HCT116 (cell line): ENCODE measurements at regions not wholly inside any gene's neighbourhood (a gene's known extent, or its start where the extent isn't known, plus 50 kb on each side); places are given as distances from the start of the nearest gene placed in this dataset.

ENCODE experiments used
- ATAC-seq: fragments of 200-7000 bp; cut with Tn5 transposase; 2 replicates; pipeline ENCODE4 v1.9.1; 2020; ENCODE audit warnings: mild to moderate bottlenecking, moderate library complexity
- BruUV-seq: library from RNA; stranded (reverse); fragments of 400-500 nt; replicated peaks from 2 replicates; lab custom pipeline; 2021; lab: Mats Ljungman, UMichigan
- CTCF ChIA-PET: fragments of 300-600 bp; sonication (Branson Sonifier 250); formaldehyde crosslinking; loops from one replicate; lab custom pipeline; 2021; ENCODE audit warnings: antibody characterized with exemption; lab: Charles Lee
- POLR2A ChIA-PET: fragments of 300-600, 350-600 bp; sonication (Branson Sonifier 250); formaldehyde crosslinking; loops from one replicate; lab custom pipeline; 2021; ENCODE audit warnings: antibody characterized with exemption; lab: Charles Lee
- RAD21 ChIA-PET, 2 experiments: fragments of 300-600 bp; sonication (Branson Sonifier 250); formaldehyde crosslinking; loops; one replicate each; lab custom pipeline; 2023; ENCODE audit warnings: low total read pairs in 2 of 2; ENCODE audit not compliant: uncharacterized antibody in 2 of 2, unreplicated experiment in 2 of 2, low non-redundant PET in 1 of 2; lab: Charles Lee
- DNase-seq: peaks from one replicate; pipeline ENCODE4 v3.0.0-alpha.2; 2010; ENCODE audit warnings: low read depth, low spot score
- H2AFZ ChIP-seq: fragments of 200-600 bp; shearing (Covaris generic), sonication (generic); 2 replicates; pipeline ENCODE4 v1.6.1; 2017; ENCODE audit warnings: low read depth, mixed run types, mixed read lengths, antibody characterized with exemption, low read length; ENCODE audit not compliant: poor library complexity, severe bottlenecking
- H3K27ac ChIP-seq: 2 replicates; pipeline ENCODE4 v1.5.1; 2012; ENCODE audit warnings: low read depth, low read length
- H3K27me3 ChIP-seq: fragments of 200-600 bp; sonication (generic); 2 replicates; pipeline ENCODE4 v1.6.1; 2016; ENCODE audit warnings: mixed run types, low read length, mixed read lengths; ENCODE audit not compliant: insufficient read depth
- H3K36me3 ChIP-seq, 2 experiments: fragments of 200-500 bp in 1 of 2; fragments of 200-600 bp in 1 of 2; sonication (Bioruptor generic) in 1 of 2; sonication (generic) in 1 of 2; 2 replicates each; pipeline versions ENCODE4 v1.5.1 to v1.6.1; 2014 to 2016; ENCODE audit warnings: low read length in 2 of 2, inconsistent platforms in 1 of 2, mixed read lengths in 1 of 2, mixed run types in 1 of 2; ENCODE audit not compliant: insufficient read depth in 2 of 2, control insufficient read depth in 1 of 2
- H3K4me1 ChIP-seq, 2 experiments: fragments of 200-600 bp in 1 of 2; sonication (generic) in 1 of 2; 2 replicates each; pipeline versions ENCODE4 v1.5.1 to v1.6.1; 2012 to 2017; ENCODE audit warnings: low read length in 2 of 2, inconsistent platforms in 1 of 2, mild to moderate bottlenecking in 1 of 2, mixed read lengths in 1 of 2, mixed run types in 1 of 2, moderate library complexity in 1 of 2; ENCODE audit not compliant: insufficient read depth in 2 of 2, control insufficient read depth in 1 of 2
- H3K4me2 ChIP-seq: fragments of 200-600 bp; sonication (generic); 2 replicates; pipeline ENCODE4 v1.6.1; 2017; ENCODE audit warnings: mixed run types, low read length, mixed read lengths
- H3K4me3 ChIP-seq, 2 experiments: fragments of 200-600 bp in 1 of 2; sonication (generic) in 1 of 2; replicated peaks in 1 of 2; 2 replicates each; pipeline ENCODE4 v1.5.1; 2011 to 2016; ENCODE audit warnings: low read length in 2 of 2, control low read depth in 1 of 2, low read depth in 1 of 2, mild to moderate bottlenecking in 1 of 2, mixed read lengths in 1 of 2, mixed run types in 1 of 2
- H3K79me2 ChIP-seq: fragments of 200-600 bp; sonication (generic); 2 replicates; pipeline ENCODE4 v1.6.1; 2017; ENCODE audit warnings: mild to moderate bottlenecking, mixed run types, low read length, moderate library complexity, mixed read lengths; ENCODE audit not compliant: insufficient read depth
- H3K9ac ChIP-seq: fragments of 200-600 bp; sonication (generic); 2 replicates; pipeline ENCODE4 v1.6.1; 2016; ENCODE audit warnings: low read length, mixed read lengths
- H3K9me2 ChIP-seq: fragments of 200-600 bp; sonication (generic), shearing (Covaris generic); 2 replicates; pipeline ENCODE4 v1.6.1; 2017; ENCODE audit warnings: mixed run types, mild to moderate bottlenecking, moderate library complexity; ENCODE audit not compliant: insufficient read depth
- H3K9me3 ChIP-seq, 2 experiments: fragments of 200-500 bp in 1 of 2; fragments of 200-600 bp in 1 of 2; sonication (Bioruptor generic) in 1 of 2; sonication (generic) in 1 of 2; 2 replicates each; pipeline ENCODE4 v1.6.1; 2014 to 2017; ENCODE audit warnings: low read length in 2 of 2, mixed read lengths in 2 of 2, inconsistent platforms in 1 of 2, low read depth in 1 of 2, mild to moderate bottlenecking in 1 of 2, mixed run types in 1 of 2, moderate library complexity in 1 of 2; ENCODE audit not compliant: control insufficient read depth in 1 of 2, insufficient read depth in 1 of 2
- H4K20me1 ChIP-seq: fragments of 200-600 bp; sonication (generic), shearing (Covaris generic); 2 replicates; pipeline ENCODE4 v1.6.1; 2017; ENCODE audit warnings: mixed run types, mild to moderate bottlenecking, moderate library complexity; ENCODE audit not compliant: insufficient read depth
- ATF3 ChIP-seq: IDR thresholded peaks from 2 replicates; pipeline ENCODE4 v1.6.1; 2012
- CBX3 ChIP-seq: IDR thresholded peaks from 2 replicates; pipeline ENCODE4 v1.6.1; 2012; ENCODE audit warnings: low read depth
- CEBPB ChIP-seq: IDR thresholded peaks from 2 replicates; pipeline ENCODE4 v1.6.1; 2012; ENCODE audit warnings: low read depth
- CTCF ChIP-seq, 3 experiments: fragments of 200-600 bp in 1 of 3; sonication (generic) in 1 of 3; IDR thresholded peaks in 2 of 3; conservative IDR thresholded peaks in 1 of 3; 2 replicates each; pipeline ENCODE4 v1.5.1; 2012 to 2017; ENCODE audit warnings: low read depth in 2 of 3, low read length in 2 of 3, antibody characterized with exemption in 1 of 3, borderline replicate concordance in 1 of 3, control low read depth in 1 of 3, mild to moderate bottlenecking in 1 of 3, mixed read lengths in 1 of 3, mixed run types in 1 of 3, moderate library complexity in 1 of 3; ENCODE audit not compliant: insufficient read depth in 1 of 3
- ELF1 ChIP-seq: IDR thresholded peaks from 2 replicates; pipeline ENCODE4 v1.6.1; 2012; ENCODE audit warnings: low read depth, borderline replicate concordance
- EZH2 ChIP-seq: fragments of 200-600 bp; sonication (generic); IDR thresholded peaks from 2 replicates; pipeline ENCODE4 v1.6.1; 2017; ENCODE audit warnings: antibody characterized with exemption, mixed run types
- EZH2phosphoT487 ChIP-seq: fragments of 200-600 bp; IDR thresholded peaks from 2 replicates; pipeline ENCODE4 v1.6.1; 2018; ENCODE audit warnings: antibody characterized with exemption, borderline replicate concordance
- FOSL1 ChIP-seq: IDR thresholded peaks from 2 replicates; pipeline ENCODE4 v1.6.1; 2012; ENCODE audit warnings: low read depth
- POLR2A ChIP-seq: IDR thresholded peaks from 2 replicates; pipeline ENCODE4 v1.7.0; 2011; ENCODE audit warnings: borderline replicate concordance; ENCODE audit not compliant: insufficient read depth, insufficient read length; ENCODE audit errors: extremely low read depth
- POLR2AphosphoS5 ChIP-seq: IDR thresholded peaks from 2 replicates; pipeline ENCODE4 v1.6.1; 2011; ENCODE audit warnings: mild to moderate bottlenecking, low read depth, low read length, moderate library complexity
- RAD21 ChIP-seq: IDR thresholded peaks from 2 replicates; pipeline ENCODE4 v1.6.1; 2012; ENCODE audit warnings: low read depth, mild to moderate bottlenecking
- REST ChIP-seq: IDR thresholded peaks from 2 replicates; pipeline ENCODE4 v1.6.1; 2012; ENCODE audit warnings: low read depth
- SP1 ChIP-seq: IDR thresholded peaks from 2 replicates; pipeline ENCODE4 v1.6.1; 2012; ENCODE audit warnings: low read depth
- SRF ChIP-seq: IDR thresholded peaks from 2 replicates; pipeline ENCODE4 v1.6.1; 2012; ENCODE audit warnings: low read depth
- TCF7L2 ChIP-seq: IDR thresholded peaks from 2 replicates; pipeline ENCODE4 v1.7.0; 2011; ENCODE audit warnings: borderline replicate concordance, inconsistent platforms; ENCODE audit not compliant: insufficient read depth, insufficient read length; ENCODE audit errors: extremely low read depth
- ZBTB33 ChIP-seq: IDR thresholded peaks from 2 replicates; pipeline ENCODE4 v1.6.1; 2011; ENCODE audit warnings: mild to moderate bottlenecking, low read length, moderate library complexity; ENCODE audit not compliant: insufficient replicate concordance; ENCODE audit errors: extremely low read depth
- ZFX ChIP-seq: fragments of 450-650 bp; IDR thresholded peaks from 2 replicates; pipeline ENCODE4 v1.6.1; 2017
- ZNF274 ChIP-seq: fragments of 200-500 bp; sonication (Bioruptor generic); IDR thresholded peaks from 2 replicates; pipeline ENCODE4 v1.6.1; 2014; ENCODE audit warnings: mild to moderate bottlenecking, low read depth, low read length, inconsistent platforms
- intact Hi-C: fragments of 100-400 bp; cut with micrococcal nuclease; formaldehyde crosslinking; loops from 2 replicates; pipeline ENCODE4 v1.10.0; 2022

- TF ChIP-seq CEBPB (no peak), EZH2 (no peak), ZFX (no peak), ATF3 (no peak), EZH2phosphoT487 (no peak), FOSL1 (no peak), POLR2A (no peak), CBX3 (no peak)
These were observed 252.3 kb upstream of the PPP2R2D start (continued) for GRCh38 chr10:131648386-131649020.

GRCh38 chr10:131649617-131650016, 251.2 kb upstream of the PPP2R2D start:
- POLR2A ChIA-PET: no interaction called here
- no peak for DNase-seq
- TF ChIP-seq TCF7L2 (no peak), SRF (no peak), POLR2AphosphoS5 (no peak), ZNF274 (no peak), ATF3 (no peak), FOSL1 (no peak), ELF1 (no peak), POLR2A (no peak), SP1 (no peak), REST (no peak), CEBPB (no peak), EZH2 (no peak), ZBTB33 (no peak), CTCF (IDR thresholded peaks at IDR 0.05 in 2 of 3, conservative IDR thresholded peaks at IDR 0.05 in 1 of 3; ENCODE audit: borderline replicate concordance in 1 of 3, insufficient read depth in 1 of 3, low read depth in 2 of 3, low read length in 2 of 3) (no peak), RAD21 (no peak), ZFX (no peak), CBX3 (no peak)

More at GRCh38 chr10:131649617-131650016, 251.2 kb upstream of the PPP2R2D start:
- no peaks in the 10 kb centered on the region for H3K4me1 ChIP-seq
- ChIA-PET CTCF (no interaction called here), RAD21 (no interaction called here)
- H4K20me1 ChIP-seq: no peaks in the 10 kb centered on the region
- intact Hi-C loops: no loop called here
- H3K27ac ChIP-seq: no peak overlapping the region
- no peak for ATAC-seq
- no peak overlapping the region for H3K4me3 ChIP-seq
- H3K27me3 ChIP-seq: no peaks in the 10 kb centered on the region
- H2AFZ ChIP-seq: no peak overlapping the region
- H3K36me3 ChIP-seq: no peaks in the 10 kb centered on the region
- no peak overlapping the region for H3K9ac ChIP-seq
- no peak overlapping the region for H3K4me2 ChIP-seq
- H3K9me2 ChIP-seq: no peaks in the 10 kb centered on the region
- no peaks in the 10 kb centered on the region for H3K9me3 ChIP-seq
- no TSS peak for BruUV-seq
- H3K79me2 ChIP-seq: no peaks in the 10 kb centered on the region
